ENCODE measurements at regions not wholly inside any gene's neighbourhood (a gene's known extent, or its start where the extent isn't known, plus 50 kb on each side); places are given as distances from the start of the nearest gene placed in this dataset.

- TF ChIP-seq EZH2 (IDR thresholded peaks at IDR 0.05; ENCODE audit: insufficient read depth, poor library complexity, severe bottlenecking) (no peak), EZH2phosphoT487 (IDR thresholded peaks at IDR 0.05; ENCODE audit: insufficient read depth, low read depth) (no peak)
Measured at GRCh38 chr14:101062065-101062450, 158.5 kb upstream of the RTL1 start.
